SJSA1 (cell line): ENCODE measurements at regions not wholly inside any gene's neighbourhood (a gene's known extent, or its start where the extent isn't known, plus 50 kb on each side); places are given as distances from the start of the nearest gene placed in this dataset.
A peak's percentile ranks its signal among the peaks of the same experiment; 100 is the strongest.

ENCODE experiments used
- DNase-seq, 2 experiments: peaks; one replicate each; pipeline ENCODE4 v3.0.0-alpha.2; 2015 to 2020; ENCODE audit warnings: low spot score in 2 of 2, low read depth in 1 of 2
- H3K27ac ChIP-seq: fragments of 250-450 bp; sonication (Bioruptor Pico); 2 replicates; pipeline ENCODE4 v1.5.1; 2020; ENCODE audit warnings: mild to moderate bottlenecking, moderate library complexity
- H3K27me3 ChIP-seq: fragments of 250-450 bp; sonication (Bioruptor Pico); replicated peaks from 2 replicates; pipeline ENCODE4 v1.5.1; 2020; ENCODE audit warnings: mild to moderate bottlenecking, moderate library complexity
- H3K36me3 ChIP-seq: fragments of 250-450 bp; sonication (Bioruptor Pico); 2 replicates; pipeline ENCODE4 v1.5.1; 2020; ENCODE audit warnings: mild to moderate bottlenecking
- H3K4me1 ChIP-seq: fragments of 250-450 bp; sonication (Bioruptor Pico); replicated peaks from 2 replicates; pipeline ENCODE4 v1.6.1; 2021; ENCODE audit warnings: mild to moderate bottlenecking
- H3K4me3 ChIP-seq: fragments of 250-450 bp; sonication (Bioruptor Pico); 2 replicates; pipeline ENCODE4 v1.5.1; 2020; ENCODE audit warnings: mild to moderate bottlenecking
- H3K9me3 ChIP-seq: fragments of 250-450 bp; sonication (Bioruptor Pico); replicated peaks from 2 replicates; pipeline ENCODE4 v1.5.1; 2020; ENCODE audit warnings: mild to moderate bottlenecking

DNA sequence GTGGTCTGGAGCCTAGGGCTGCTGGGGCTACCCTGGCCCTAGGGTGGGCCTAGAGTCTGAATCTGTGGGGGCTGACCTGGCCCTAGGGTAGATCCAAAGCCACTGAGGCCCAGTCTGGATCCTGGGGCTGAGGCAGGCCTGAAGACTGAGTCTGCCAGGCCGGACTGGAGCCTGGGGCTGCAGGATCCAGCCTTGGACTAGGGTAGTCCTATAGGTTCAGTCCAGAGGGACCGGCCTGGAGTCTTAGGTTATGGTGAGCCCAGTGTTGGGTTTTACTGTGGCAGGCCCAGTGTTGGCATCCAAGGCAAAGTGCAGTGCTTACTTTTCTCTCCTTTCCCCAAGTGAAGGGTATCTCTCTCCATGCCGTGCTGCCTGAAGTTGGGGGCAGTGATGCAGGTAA, 227.9 kb upstream of the TAS2R1 start:
- no peaks in the 10 kb centered on the region for H3K36me3 ChIP-seq

GRCh38 chr5:9853309-9853708, 223.2 kb upstream of the TAS2R1 start:
- no peaks in the 10 kb centered on the region for H3K4me1 ChIP-seq
- no peak overlapping the region for H3K27ac ChIP-seq
- no peaks in the 10 kb centered on the region for H3K9me3 ChIP-seq
- DNase-seq, result no peak
- H3K4me3 ChIP-seq, result no peak overlapping the region
- no peaks in the 10 kb centered on the region; the same call in 1 of the 2 replicates for H3K27me3 ChIP-seq
- H3K36me3 ChIP-seq, result no peaks in the 10 kb centered on the region

More for the DNA sequence above, 227.9 kb upstream of the TAS2R1 start:
- no peak overlapping the region for H3K27ac ChIP-seq
- no peak for DNase-seq
- no peaks in the 10 kb centered on the region for H3K4me1 ChIP-seq
- H3K27me3 ChIP-seq, result peaks cover 6% of the 10 kb centered on the region; the same call in 1 of the 2 replicates
- no peaks in the 10 kb centered on the region for H3K9me3 ChIP-seq
- no peak overlapping the region for H3K4me3 ChIP-seq

DNA sequence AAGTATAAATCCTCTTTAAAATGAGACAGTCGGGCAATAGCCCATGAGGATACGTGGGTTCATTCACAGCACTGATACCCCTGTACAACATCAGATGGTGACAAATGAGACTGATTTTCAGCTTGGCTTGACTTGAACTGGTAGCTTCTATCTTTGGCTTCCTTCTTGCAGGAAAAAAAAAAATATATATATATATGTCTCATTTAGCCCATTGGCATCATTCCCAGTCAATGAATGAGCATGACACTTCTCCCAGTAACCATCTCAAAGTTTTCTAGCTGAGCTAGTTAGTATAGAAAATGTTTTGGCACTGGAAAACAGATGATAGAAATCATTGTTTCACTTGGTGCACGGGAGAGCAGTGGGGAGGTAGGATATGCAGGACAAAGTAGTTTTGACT, 222.5 kb upstream of the TAS2R1 start:
- Histone ChIP-seq H3K36me3 (no peaks in the 10 kb centered on the region), H3K4me1 (no peaks in the 10 kb centered on the region), H3K27ac (no peak overlapping the region), H3K27me3 (no peaks in the 10 kb centered on the region; the same call in 1 of the 2 replicates), H3K9me3 (no peaks in the 10 kb centered on the region), H3K4me3 (no peak overlapping the region)
- DNase-seq, result no peak

GRCh38 chr5:9851458-9851857, 221.3 kb upstream of the TAS2R1 start:
- Histone ChIP-seq H3K4me3 (no peak overlapping the region), H3K36me3 (no peaks in the 10 kb centered on the region), H3K4me1 (no peaks in the 10 kb centered on the region), H3K27me3 (no peaks in the 10 kb centered on the region; the same call in 1 of the 2 replicates), H3K9me3 (no peaks in the 10 kb centered on the region), H3K27ac (no peak overlapping the region)
- peak in 1 of 2 experiments; percentile 34 for DNase-seq

DNA sequence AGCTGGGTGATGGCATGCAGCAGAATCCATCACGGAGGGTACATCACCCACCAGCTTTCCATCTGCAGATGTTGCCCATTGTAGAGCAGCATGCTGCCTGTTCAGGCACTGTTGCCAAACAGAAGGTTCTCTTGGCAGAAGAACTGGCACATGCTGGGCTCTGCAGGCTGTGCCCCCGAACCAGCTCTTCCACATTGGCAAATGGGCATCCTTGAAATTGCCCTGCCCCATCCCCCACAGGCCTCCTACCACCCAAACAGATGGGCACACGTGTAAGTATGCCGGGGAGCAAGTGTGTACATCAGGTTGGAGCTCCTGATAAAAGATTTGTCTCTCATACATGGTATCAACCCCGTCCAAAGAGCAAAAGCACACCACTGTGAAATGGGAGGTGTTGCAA, 220.3 kb upstream of the TAS2R1 start:
- no peak for DNase-seq
- H3K36me3 ChIP-seq, result no peaks in the 10 kb centered on the region
- H3K4me1 ChIP-seq, result no peaks in the 10 kb centered on the region
- H3K4me3 ChIP-seq, result no peak overlapping the region
- H3K27me3 ChIP-seq, result no peaks in the 10 kb centered on the region; the same call in 1 of the 2 replicates
- no peak overlapping the region for H3K27ac ChIP-seq
- H3K9me3 ChIP-seq, result no peaks in the 10 kb centered on the region

- no peaks in the 10 kb centered on the region for H3K27me3 ChIP-seq
- no peaks in the 10 kb centered on the region for H3K9me3 ChIP-seq
- no peak overlapping the region for H3K27ac ChIP-seq
- DNase-seq, result no peak
- no peak overlapping the region for H3K4me3 ChIP-seq
- H3K36me3 ChIP-seq, result no peaks in the 10 kb centered on the region
- no peaks in the 10 kb centered on the region for H3K4me1 ChIP-seq
These were observed 217.5 kb upstream of the TAS2R1 start for GRCh38 chr5:9847631-9848030.

GRCh38 chr5:9845185-9845584, 215.0 kb upstream of the TAS2R1 start:
- Histone ChIP-seq H3K9me3 (peaks cover 6% of the 10 kb centered on the region; the same call in 1 of the 2 replicates), H3K27me3 (no peaks in the 10 kb centered on the region; the same call in 1 of the 2 replicates), H3K4me1 (no peaks in the 10 kb centered on the region), H3K36me3 (no peaks in the 10 kb centered on the region), H3K27ac (no peak overlapping the region), H3K4me3 (no peak overlapping the region)
- no peak for DNase-seq

DNA sequence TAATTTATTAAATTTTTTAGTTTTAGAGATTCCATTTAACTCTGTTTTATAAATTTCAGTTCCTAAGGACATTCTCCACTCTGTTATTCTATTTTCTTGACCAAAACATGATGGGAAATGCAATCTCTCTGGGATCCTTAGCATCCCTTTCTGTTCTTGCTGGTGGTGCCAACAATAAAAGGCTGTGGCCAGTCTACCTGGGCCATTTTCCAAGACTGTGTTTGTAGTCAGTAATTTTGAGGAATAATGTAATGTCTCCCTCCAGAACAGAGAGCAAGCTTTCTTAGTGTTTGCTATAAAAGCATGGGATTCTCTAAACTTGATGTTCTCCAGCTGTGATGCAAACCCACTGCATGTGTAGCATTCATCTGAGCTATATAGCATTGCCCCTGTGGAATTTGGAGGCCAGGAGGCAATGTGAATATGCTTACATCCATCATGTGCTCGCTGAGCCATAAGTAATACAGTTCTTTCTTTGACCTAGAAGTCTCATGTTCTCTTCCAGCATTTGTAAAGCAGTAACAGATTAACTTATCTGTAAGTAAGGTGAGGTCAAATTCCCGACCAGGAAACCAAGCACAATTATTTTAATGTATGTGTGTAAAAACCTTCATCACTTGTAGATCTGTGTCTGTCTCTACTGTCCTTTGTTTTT, 211.5 kb upstream of the TAS2R1 start:
- Histone ChIP-seq H3K27me3 (no peaks in the 10 kb centered on the region; the same call in 1 of the 2 replicates), H3K4me1 (no peaks in the 10 kb centered on the region), H3K9me3 (peaks cover 6% of the 10 kb centered on the region; the same call in 1 of the 2 replicates), H3K36me3 (no peaks in the 10 kb centered on the region), H3K27ac (no peak overlapping the region), H3K4me3 (no peak overlapping the region)
- DNase-seq, result no peak

- DNase-seq, result no peak
- Histone ChIP-seq H3K36me3 (no peaks in the 10 kb centered on the region), H3K27ac (no peak overlapping the region), H3K9me3 (peaks cover 6% of the 10 kb centered on the region; the same call in 1 of the 2 replicates), H3K4me1 (no peaks in the 10 kb centered on the region), H3K4me3 (no peak overlapping the region), H3K27me3 (no peaks in the 10 kb centered on the region; the same call in 1 of the 2 replicates)
These were observed 208.8 kb upstream of the TAS2R1 start for GRCh38 chr5:9838916-9839315.

GRCh38 chr5:9834871-9835770, 205.0 kb upstream of the TAS2R1 start:
- Histone ChIP-seq H3K4me1 (no peaks in the 10 kb centered on the region), H3K36me3 (no peaks in the 10 kb centered on the region), H3K27me3 (no peaks in the 10 kb centered on the region), H3K27ac (no peak overlapping the region), H3K9me3 (no peaks in the 10 kb centered on the region), H3K4me3 (no peak overlapping the region)
- DNase-seq, result no peak

- Histone ChIP-seq H3K4me3 (no peak overlapping the region), H3K27ac (no peak overlapping the region), H3K36me3 (no peaks in the 10 kb centered on the region), H3K4me1 (no peaks in the 10 kb centered on the region; the same call in 1 of the 2 replicates), H3K9me3 (no peaks in the 10 kb centered on the region), H3K27me3 (no peaks in the 10 kb centered on the region)
- no peak for DNase-seq
These were observed 203.7 kb upstream of the TAS2R1 start for GRCh38 chr5:9833871-9834270.

GRCh38 chr5:9832921-9833320, 202.8 kb upstream of the TAS2R1 start:
- no peak for DNase-seq

DNA sequence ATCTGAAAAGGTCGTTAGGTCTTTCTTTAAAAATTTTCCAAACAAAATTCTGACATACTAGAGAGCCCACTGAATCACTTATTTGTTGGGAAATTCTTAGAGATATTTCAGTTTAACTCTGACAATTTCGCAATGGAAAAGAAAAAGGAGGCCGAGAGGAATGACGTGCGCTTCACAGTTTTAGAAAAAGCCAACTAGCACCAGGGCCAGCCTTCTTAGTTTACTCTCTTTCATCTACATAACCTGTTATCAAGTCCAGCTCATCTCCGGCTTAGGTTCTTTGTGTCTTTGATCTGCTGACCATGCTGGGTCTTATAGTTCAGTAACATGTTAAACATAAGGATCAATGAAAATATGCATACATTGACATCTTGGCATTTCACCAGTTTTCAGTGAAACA, 201.7 kb upstream of the TAS2R1 start:
- no peaks in the 10 kb centered on the region for H3K9me3 ChIP-seq
- no peaks in the 10 kb centered on the region for H3K36me3 ChIP-seq
- H3K27me3 ChIP-seq, result no peaks in the 10 kb centered on the region
- H3K4me3 ChIP-seq, result no peak overlapping the region
- H3K27ac ChIP-seq, result no peak overlapping the region
- no peak for DNase-seq
- no peaks in the 10 kb centered on the region; the same call in 1 of the 2 replicates for H3K4me1 ChIP-seq

More at GRCh38 chr5:9832921-9833320, 202.8 kb upstream of the TAS2R1 start:
- Histone ChIP-seq H3K4me3 (no peak overlapping the region), H3K36me3 (no peaks in the 10 kb centered on the region), H3K4me1 (no peaks in the 10 kb centered on the region; the same call in 1 of the 2 replicates), H3K27ac (no peak overlapping the region), H3K9me3 (no peaks in the 10 kb centered on the region), H3K27me3 (no peaks in the 10 kb centered on the region)

GRCh38 chr5:9830184-9830583, 200.0 kb upstream of the TAS2R1 start:
- Histone ChIP-seq H3K27ac (no peak overlapping the region), H3K27me3 (no peaks in the 10 kb centered on the region), H3K4me3 (no peak overlapping the region), H3K36me3 (no peaks in the 10 kb centered on the region), H3K4me1 (no peaks in the 10 kb centered on the region; the same call in 1 of the 2 replicates), H3K9me3 (no peaks in the 10 kb centered on the region)
- DNase-seq, result no peak
